Mucosa of descending colon (tissue), 3 donors: ENCODE measurements at regions not wholly inside any gene's neighbourhood (a gene's known extent, or its start where the extent isn't known, plus 50 kb on each side); places are given as distances from the start of the nearest gene placed in this dataset.

Experiments used
- ATAC-seq: fragments of 200-7000 bp; cut with Tn5 transposase; one replicate; pipeline ENCODE4 v1.9.1; 2020; ENCODE audit warnings: mild to moderate bottlenecking, moderate library complexity
- DNase-seq, 3 donors: peaks; one replicate each; pipeline ENCODE4 v3.0.0-alpha.2; 2020
- H3K36me3 ChIP-seq: fragments of 200-600 bp; one replicate; pipeline ENCODE4 v1.8.0; 2021; ENCODE audit warnings: low read depth, mild to moderate bottlenecking
- H3K4me1 ChIP-seq: fragments of 200-600 bp; one replicate; pipeline ENCODE4 v1.8.0; 2021; ENCODE audit warnings: low read depth, mild to moderate bottlenecking
- H3K4me3 ChIP-seq: fragments of 200-600 bp; one replicate; pipeline ENCODE4 v1.8.0; 2021; ENCODE audit warnings: mild to moderate bottlenecking
- H3K9me3 ChIP-seq: fragments of 200-600 bp; one replicate; pipeline ENCODE4 v1.8.0; 2021; ENCODE audit warnings: mild to moderate bottlenecking
- intact Hi-C, 2 donors: fragments of 100-400 bp; cut with DNase I in 1 of 2; cut with micrococcal nuclease in 1 of 2; formaldehyde crosslinking; loops; one replicate each; pipeline versions ENCODE4 v1.11.0 to v1.11.1; 2022; cut with DNase I, micrococcal nuclease
- TF ChIP-seq, protein P1 (sequence below): fragments of 200-600 bp; IDR thresholded peaks from one replicate; pipeline ENCODE4 v1.8.0; 2022; ENCODE audit warnings: antibody characterized with exemption, mild to moderate bottlenecking
- donor health status: DM: no; HTN: no; CAD: no; lungs with moderate emphysema.
- donor health status: DM: no; HTN: no; CAD: no.
- donor health status: DM: no; HTN: yes; CAD: no.

DNA sequence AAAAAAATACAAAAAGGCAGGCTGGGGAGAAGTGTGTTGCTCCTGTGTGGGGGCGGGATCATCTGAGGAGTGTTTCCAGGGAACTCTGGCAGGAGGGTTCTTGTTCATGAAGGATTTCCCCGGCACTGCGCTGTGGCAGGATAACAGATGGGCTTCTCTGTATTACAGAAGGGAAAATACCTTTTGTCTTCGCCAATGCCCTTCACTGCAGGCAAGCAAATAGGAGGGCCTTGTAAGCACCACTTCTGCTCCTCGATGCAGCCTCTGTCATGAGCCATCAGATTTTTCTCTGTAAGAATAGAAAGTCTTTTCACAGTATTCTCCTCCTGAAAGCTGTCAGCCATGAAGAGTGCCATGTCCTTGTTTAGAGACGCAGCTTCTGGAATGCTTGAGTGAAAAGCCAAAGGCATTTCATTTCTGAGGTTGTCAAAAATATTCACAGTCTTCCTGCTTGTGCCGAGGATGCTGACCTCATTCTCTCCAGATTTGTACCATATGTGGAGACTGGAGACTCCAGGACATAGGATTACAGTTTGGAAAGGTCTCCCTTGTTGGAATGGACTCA is 294.0 kb downstream of the YTHDC2 start:
- no peaks in the 10 kb centered on the region for H3K4me1 ChIP-seq
- TF ChIP-seq, protein P1, sequence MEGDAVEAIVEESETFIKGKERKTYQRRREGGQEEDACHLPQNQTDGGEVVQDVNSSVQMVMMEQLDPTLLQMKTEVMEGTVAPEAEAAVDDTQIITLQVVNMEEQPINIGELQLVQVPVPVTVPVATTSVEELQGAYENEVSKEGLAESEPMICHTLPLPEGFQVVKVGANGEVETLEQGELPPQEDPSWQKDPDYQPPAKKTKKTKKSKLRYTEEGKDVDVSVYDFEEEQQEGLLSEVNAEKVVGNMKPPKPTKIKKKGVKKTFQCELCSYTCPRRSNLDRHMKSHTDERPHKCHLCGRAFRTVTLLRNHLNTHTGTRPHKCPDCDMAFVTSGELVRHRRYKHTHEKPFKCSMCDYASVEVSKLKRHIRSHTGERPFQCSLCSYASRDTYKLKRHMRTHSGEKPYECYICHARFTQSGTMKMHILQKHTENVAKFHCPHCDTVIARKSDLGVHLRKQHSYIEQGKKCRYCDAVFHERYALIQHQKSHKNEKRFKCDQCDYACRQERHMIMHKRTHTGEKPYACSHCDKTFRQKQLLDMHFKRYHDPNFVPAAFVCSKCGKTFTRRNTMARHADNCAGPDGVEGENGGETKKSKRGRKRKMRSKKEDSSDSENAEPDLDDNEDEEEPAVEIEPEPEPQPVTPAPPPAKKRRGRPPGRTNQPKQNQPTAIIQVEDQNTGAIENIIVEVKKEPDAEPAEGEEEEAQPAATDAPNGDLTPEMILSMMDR, result no peak
- H3K36me3 ChIP-seq, result no peaks in the 10 kb centered on the region
- no peaks in the 10 kb centered on the region for H3K9me3 ChIP-seq
- no peak for DNase-seq
- intact Hi-C loops, result no loop called here
- H3K4me3 ChIP-seq, result no peak overlapping the region
- no peak for ATAC-seq

DNA sequence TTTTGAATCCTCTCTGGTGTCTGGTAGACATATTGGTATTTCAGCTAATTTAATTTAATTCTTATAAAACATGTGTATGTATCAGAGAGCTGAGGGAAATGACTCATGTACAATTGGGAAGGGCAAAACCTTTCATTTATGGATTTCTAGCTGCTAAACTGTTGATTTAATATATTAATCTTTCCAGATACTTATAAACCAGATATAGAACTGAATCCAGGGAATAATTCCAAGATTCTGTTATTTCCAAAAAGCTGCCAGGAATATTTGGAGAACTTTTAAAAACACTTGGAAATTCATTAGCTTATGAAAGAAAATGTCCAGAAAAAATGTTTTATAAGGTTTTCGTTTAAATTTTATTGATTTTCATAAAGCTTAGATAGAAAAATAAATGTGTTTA is 295.5 kb downstream of the YTHDC2 start:
- Histone ChIP-seq H3K36me3 (no peaks in the 10 kb centered on the region), H3K4me3 (no peak overlapping the region), H3K4me1 (no peaks in the 10 kb centered on the region), H3K9me3 (no peaks in the 10 kb centered on the region)
- ATAC-seq (no peak), DNase-seq (no peak)
- intact Hi-C loops, result no loop called here
- TF ChIP-seq, protein P1, result no peak

DNA sequence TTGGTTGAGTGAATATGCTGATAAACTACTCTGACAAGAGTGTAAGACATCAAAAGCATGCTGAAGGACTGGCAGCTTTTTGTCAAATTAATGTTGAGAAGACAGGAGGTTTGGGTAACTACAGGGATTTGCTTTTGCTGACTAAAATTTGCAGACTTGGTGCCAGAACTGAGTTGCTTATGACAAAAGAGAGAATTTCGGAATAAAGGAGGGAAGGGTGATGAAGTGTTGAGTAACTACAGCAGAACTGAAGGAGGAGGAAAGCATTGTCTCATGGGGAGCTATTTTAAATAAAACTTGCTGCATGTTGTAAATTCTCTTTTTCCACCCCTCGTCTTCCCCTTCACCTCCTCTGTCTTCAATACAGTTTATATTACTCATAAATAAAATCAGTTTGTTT is 296.1 kb downstream of the YTHDC2 start:
- intact Hi-C loops, result no loop called here
- no peaks in the 10 kb centered on the region for H3K36me3 ChIP-seq
- TF ChIP-seq, protein P1, result no peak
- H3K4me3 ChIP-seq, result no peak overlapping the region
- DNase-seq, result no peak
- H3K4me1 ChIP-seq, result no peaks in the 10 kb centered on the region
- no peaks in the 10 kb centered on the region for H3K9me3 ChIP-seq
- ATAC-seq, result no peak

DNA sequence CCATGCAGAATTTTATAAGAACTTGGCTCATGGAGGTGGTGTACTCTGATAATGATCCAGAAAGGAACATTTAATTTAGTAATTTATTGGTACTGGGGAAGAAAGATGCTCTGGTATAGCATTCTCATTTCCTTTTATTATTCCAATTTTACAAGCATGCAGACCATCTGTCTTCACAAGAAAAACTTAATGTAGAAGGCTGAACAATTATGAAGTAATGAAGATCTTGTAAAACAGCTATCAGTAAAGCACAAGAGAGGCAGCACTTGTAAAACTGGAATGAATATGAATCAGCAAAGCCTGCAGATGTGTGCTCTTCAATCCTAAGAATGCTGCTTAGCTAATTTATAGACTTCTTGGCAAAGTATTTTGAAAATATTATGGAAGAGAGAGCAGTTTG is 300.0 kb downstream of the YTHDC2 start:
- DNase-seq, result no peak
- TF ChIP-seq, protein P1, result no peak
- Histone ChIP-seq H3K4me3 (no peak overlapping the region), H3K36me3 (no peaks in the 10 kb centered on the region), H3K4me1 (no peaks in the 10 kb centered on the region), H3K9me3 (no peaks in the 10 kb centered on the region)
- no peak for ATAC-seq
- intact Hi-C loops, result no loop called here

DNA sequence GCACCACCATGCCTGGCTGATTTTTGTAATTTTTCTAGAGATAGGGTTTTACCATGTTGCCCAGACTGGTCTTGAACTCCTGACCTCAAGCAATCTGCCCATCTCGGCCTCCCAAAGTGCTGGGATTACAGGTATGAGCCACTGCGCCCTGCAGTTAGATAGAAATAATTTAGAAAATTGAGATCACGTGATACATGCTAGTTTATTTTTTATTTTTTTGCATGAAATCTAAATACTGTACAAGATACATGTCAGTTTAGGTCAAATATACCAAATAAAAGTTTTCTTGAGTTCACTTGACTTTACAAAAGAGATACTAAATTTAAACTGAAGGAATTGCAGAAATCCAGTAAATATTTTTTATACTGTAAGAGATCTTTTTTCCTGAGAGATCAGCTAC is 304.2 kb downstream of the YTHDC2 start:
- DNase-seq (no peak), ATAC-seq (no peak)
- intact Hi-C loops, result no loop called here
- Histone ChIP-seq H3K4me1 (no peaks in the 10 kb centered on the region), H3K4me3 (no peak overlapping the region), H3K9me3 (no peaks in the 10 kb centered on the region), H3K36me3 (no peaks in the 10 kb centered on the region)
- TF ChIP-seq, protein P1, result no peak

- intact Hi-C loops, result no loop called here
- H3K9me3 ChIP-seq, result peaks cover 2% of the 10 kb centered on the region
- H3K36me3 ChIP-seq, result no peaks in the 10 kb centered on the region
- H3K4me3 ChIP-seq, result no peak overlapping the region
- DNase-seq (no peak), ATAC-seq (no peak)
- TF ChIP-seq, protein P1, result no peak
- no peaks in the 10 kb centered on the region for H3K4me1 ChIP-seq
Measured at GRCh38 chr5:113823696-113824095, 310.2 kb downstream of the YTHDC2 start.
